ENCODE measurements at regions not wholly inside any gene's neighbourhood (a gene's known extent, or its start where the extent isn't known, plus 50 kb on each side); places are given as distances from the start of the nearest gene placed in this dataset.

DNA sequence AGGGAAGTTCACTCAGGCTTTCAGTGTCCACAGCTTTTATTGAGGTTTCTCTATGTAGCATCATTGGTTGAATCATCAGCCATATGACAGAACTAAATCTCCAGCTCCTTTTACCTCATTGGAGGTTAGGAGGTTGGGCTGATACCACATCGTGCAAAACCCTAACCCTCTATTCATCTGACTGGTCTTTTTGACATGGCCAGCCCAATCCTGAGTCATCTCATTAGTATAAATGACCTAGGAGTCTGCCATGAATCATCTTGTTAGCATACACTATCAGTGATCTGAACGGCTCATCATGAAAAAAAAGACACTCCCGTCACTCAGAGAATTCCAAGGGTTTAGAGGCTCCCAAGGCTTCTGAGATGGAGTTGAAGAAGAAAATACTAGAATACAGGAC, 669.8 kb upstream of the POT1 start:
- no peak overlapping the region for H3K27ac ChIP-seq
- H3K9me3 ChIP-seq, result peaks cover 0 to 4% (median 0%) of the 10 kb centered on the region in 11 donors
- no peak for DNase-seq
- ATAC-seq, result no peak
- no peaks in the 10 kb centered on the region for H3K27me3 ChIP-seq
- 58 to 62% methylated on average over 3 of the region's 3 CpGs for WGBS, 2 donors
- no peaks in the 10 kb centered on the region for H3K4me1 ChIP-seq
- TF ChIP-seq, protein P1, sequence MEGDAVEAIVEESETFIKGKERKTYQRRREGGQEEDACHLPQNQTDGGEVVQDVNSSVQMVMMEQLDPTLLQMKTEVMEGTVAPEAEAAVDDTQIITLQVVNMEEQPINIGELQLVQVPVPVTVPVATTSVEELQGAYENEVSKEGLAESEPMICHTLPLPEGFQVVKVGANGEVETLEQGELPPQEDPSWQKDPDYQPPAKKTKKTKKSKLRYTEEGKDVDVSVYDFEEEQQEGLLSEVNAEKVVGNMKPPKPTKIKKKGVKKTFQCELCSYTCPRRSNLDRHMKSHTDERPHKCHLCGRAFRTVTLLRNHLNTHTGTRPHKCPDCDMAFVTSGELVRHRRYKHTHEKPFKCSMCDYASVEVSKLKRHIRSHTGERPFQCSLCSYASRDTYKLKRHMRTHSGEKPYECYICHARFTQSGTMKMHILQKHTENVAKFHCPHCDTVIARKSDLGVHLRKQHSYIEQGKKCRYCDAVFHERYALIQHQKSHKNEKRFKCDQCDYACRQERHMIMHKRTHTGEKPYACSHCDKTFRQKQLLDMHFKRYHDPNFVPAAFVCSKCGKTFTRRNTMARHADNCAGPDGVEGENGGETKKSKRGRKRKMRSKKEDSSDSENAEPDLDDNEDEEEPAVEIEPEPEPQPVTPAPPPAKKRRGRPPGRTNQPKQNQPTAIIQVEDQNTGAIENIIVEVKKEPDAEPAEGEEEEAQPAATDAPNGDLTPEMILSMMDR (IDR thresholded peaks at IDR 0.05), result no peak
- H3K36me3 ChIP-seq, result no peaks in the 10 kb centered on the region
- intact Hi-C loops (cut with DNase I), result no loop called here
- H3K4me3 ChIP-seq, result no peak overlapping the region

DNA sequence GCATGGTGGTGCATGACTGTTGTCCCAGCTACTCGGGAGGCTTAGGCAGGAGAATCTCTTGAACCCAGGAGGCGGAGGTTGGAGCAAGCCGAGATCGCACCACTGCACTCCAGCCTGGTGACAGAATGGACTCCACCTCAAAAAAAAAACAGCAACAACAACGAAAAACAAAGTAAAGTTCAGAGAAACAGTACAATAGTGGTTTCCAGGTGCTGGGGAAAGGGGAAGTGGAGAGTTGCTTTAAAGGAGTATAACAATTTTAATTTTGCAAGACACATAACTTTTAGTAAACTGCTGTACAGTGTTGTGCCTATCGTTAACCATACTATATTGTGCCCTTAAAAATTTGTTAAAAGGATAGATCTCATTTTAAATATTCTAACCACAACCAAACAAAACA, 662.7 kb upstream of the POT1 start:
- no peaks in the 10 kb centered on the region for H3K36me3 ChIP-seq
- TF ChIP-seq, protein P1 (IDR thresholded peaks at IDR 0.05), result no peak
- DNase-seq, result no peak
- H3K4me1 ChIP-seq, result no peaks in the 10 kb centered on the region
- no peak for ATAC-seq
- intact Hi-C loops (cut with DNase I), result no loop called here
- no peak overlapping the region for H3K27ac ChIP-seq
- no peak overlapping the region for H3K4me3 ChIP-seq
- peaks cover 0 to 5% (median 0%) of the 10 kb centered on the region in 11 donors for H3K9me3 ChIP-seq
- 78 to 81% methylated on average over 6 of the region's 6 CpGs for WGBS, 2 donors
- H3K27me3 ChIP-seq, result no peaks in the 10 kb centered on the region

DNA sequence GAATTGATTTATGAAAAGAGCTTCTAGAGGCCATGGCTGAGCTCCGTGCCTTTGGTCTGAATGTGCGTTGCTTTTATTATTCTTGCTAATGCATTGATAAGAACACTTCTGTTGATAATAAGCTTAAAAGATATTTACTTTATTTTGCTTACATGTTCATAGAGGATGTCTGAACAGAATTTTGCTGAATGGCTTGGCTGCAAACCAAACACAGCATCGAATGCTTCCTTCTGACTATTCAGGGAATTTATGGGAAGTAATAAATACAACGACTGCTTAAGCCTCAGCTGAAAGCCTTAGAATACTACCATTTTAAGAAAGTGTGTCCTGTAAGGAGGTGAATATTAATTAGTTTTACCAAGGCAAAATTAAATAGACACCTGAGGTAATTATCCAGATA, 643.5 kb upstream of the POT1 start:
- 48 to 60% methylated on average over 4 of the region's 4 CpGs for WGBS, 2 donors
- no peak overlapping the region for H3K27ac ChIP-seq
- H3K36me3 ChIP-seq, result no peaks in the 10 kb centered on the region
- H3K4me1 ChIP-seq, result no peaks in the 10 kb centered on the region
- intact Hi-C loops (cut with DNase I), result no loop called here
- no peak for ATAC-seq
- DNase-seq, result no peak
- H3K27me3 ChIP-seq, result no peaks in the 10 kb centered on the region
- TF ChIP-seq, protein P1 (IDR thresholded peaks at IDR 0.05), result no peak
- peaks cover 0 to 7% (median 0%) of the 10 kb centered on the region in 11 donors for H3K9me3 ChIP-seq
- no peak overlapping the region for H3K4me3 ChIP-seq

DNA sequence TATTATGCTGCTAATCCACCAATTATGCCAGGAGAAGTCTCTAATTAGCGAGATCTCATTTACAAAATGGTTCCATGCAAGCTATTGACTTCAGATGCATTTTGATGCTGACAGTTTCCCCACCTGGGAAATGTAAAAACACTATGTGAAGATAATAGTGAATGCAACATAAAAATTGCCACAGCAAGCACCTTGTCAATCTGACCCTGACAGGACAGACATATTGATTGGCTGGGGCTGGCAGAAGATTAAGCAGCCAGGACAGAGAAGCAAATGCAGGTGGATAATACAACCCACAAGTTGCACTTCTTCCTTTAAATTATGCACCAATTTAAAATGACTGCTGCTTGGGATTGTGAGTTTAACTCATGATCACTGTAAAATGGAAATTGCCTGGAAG, 642.8 kb upstream of the POT1 start:
- no peak overlapping the region for H3K4me3 ChIP-seq
- WGBS, 2 donors, result 74 to 82% methylated on average over 1 of the region's 1 CpG
- no peaks in the 10 kb centered on the region for H3K36me3 ChIP-seq
- intact Hi-C loops (cut with DNase I), result no loop called here
- TF ChIP-seq, protein P1 (IDR thresholded peaks at IDR 0.05), result no peak
- no peaks in the 10 kb centered on the region for H3K4me1 ChIP-seq
- peaks cover 0 to 7% (median 0%) of the 10 kb centered on the region in 11 donors for H3K9me3 ChIP-seq
- DNase-seq (no peak), ATAC-seq (no peak)
- H3K27ac ChIP-seq, result no peak overlapping the region
- no peaks in the 10 kb centered on the region for H3K27me3 ChIP-seq

DNA sequence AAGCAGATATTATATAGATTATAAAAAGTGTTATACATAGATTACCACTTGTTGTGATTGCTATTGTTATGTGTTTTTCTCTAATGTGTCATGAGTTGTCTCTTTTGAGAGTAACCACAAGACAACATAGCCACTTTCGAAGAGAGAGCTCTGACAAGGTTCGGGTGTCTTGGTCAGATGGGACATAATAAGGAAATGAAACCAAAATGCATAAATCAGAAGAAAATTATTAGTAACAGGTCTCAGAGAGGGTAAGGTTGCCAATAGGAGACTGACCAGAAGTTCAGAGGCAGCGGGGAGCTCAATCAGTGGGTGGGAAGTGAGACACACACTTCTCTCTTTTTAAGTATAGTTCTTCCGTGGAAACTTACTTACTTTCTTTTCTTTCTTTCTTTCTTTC, 639.2 kb upstream of the POT1 start:
- WGBS, 2 donors, result 87 to 88% methylated on average over 4 of the region's 4 CpGs
- no peaks in the 10 kb centered on the region for H3K27me3 ChIP-seq
- H3K4me3 ChIP-seq, result no peak overlapping the region
- H3K36me3 ChIP-seq, result no peaks in the 10 kb centered on the region
- no peak overlapping the region for H3K27ac ChIP-seq
- TF ChIP-seq, protein P1 (IDR thresholded peaks at IDR 0.05), result no peak
- no peaks in the 10 kb centered on the region for H3K4me1 ChIP-seq
- ATAC-seq (no peak), DNase-seq (no peak)
- H3K9me3 ChIP-seq, result no peaks in the 10 kb centered on the region
- intact Hi-C loops (cut with DNase I), result no loop called here

Measured in heart right ventricle (tissue), 16 donors.